GM18858 (cell line): ENCODE measurements at regions not wholly inside any gene's neighbourhood (a gene's known extent, or its start where the extent isn't known, plus 50 kb on each side); places are given as distances from the start of the nearest gene placed in this dataset.
"Not testable (repeated sequence)": the region's sequence is repeated elsewhere in the genome, so short reads cannot be mapped to it uniquely, and the experiment has no call there.

Source experiments
- ATAC-seq: cut with Tn5 transposase; IDR thresholded peaks from one replicate; pipeline ENCODE4 v1.9.1; 2021; ENCODE audit not compliant: unreplicated experiment

DNA sequence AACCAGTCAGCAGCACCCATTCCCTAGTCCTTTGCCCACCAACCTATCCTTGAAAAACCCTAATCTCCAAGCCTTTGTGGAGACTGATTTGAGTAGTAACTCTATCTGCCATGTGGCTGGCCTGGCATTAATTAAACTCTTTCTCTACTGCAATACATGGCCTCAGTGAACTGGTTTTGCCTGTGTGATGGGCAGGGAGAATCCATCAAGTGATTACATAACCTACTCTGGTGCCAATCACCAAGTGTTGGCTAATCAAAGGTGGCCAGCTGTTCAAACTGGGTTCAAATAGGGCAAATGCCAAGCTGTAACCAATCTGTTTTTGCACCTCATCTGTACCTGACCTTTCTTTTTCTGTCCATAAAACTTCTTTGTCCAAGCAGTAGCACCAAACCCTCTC is 139.8 kb upstream of the XPO1 start:
- ATAC-seq: no peak

GRCh38 chr2:61677306-61677705 is 139.2 kb upstream of the XPO1 start:
- no peak for ATAC-seq

- ATAC-seq: no peak
These were observed 137.0 kb upstream of the XPO1 start for GRCh38 chr2:61675204-61675603.

- ATAC-seq: no peak
These were observed 133.6 kb upstream of the XPO1 start for GRCh38 chr2:61671561-61672315.

- peak; percentile 58 for ATAC-seq
These were observed 132.7 kb upstream of the XPO1 start for GRCh38 chr2:61670591-61671501.

DNA sequence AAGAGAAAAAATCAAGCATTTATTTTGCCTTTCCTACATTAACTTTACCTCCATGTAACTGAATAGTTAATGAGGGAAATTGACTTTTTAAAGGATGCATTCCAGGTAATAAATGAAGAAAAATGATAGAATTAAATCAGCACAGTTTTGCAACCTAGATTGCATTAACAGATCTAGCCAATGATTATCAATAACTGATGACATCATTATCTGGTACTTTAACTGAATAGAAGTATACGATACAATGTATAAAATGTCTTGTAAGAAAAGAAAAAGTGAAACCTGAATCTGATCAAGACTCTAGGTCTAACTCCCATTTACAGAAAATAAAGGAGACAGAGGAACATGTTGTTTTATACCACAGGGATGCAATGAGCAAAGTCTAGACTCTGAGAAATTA is 126.0 kb upstream of the XPO1 start:
- no peak for ATAC-seq

DNA sequence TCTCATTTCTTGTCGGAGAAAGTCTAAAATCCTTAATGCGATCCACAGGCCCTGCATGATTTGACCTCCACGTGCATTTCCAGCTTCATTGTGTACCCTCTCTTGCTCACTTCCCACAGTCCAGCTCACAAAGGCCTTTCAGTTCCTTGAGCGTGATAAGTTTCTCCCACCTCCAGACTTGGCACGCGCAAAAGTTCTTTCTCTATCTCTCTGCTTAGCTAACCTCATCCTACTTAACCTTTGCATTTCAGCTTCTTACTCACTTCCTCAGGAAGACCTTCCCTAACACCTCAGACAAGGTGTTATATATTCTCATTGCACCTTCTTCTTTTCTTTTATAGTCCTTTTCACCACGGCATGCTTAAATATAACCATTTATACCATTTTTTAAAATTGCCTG is 124.8 kb upstream of the XPO1 start:
- ATAC-seq: no peak

GRCh38 chr2:61660511-61661388 is 122.6 kb upstream of the XPO1 start:
- ATAC-seq: no peak

- no peak for ATAC-seq
These were observed 121.0 kb upstream of the XPO1 start for GRCh38 chr2:61658841-61659780.

DNA sequence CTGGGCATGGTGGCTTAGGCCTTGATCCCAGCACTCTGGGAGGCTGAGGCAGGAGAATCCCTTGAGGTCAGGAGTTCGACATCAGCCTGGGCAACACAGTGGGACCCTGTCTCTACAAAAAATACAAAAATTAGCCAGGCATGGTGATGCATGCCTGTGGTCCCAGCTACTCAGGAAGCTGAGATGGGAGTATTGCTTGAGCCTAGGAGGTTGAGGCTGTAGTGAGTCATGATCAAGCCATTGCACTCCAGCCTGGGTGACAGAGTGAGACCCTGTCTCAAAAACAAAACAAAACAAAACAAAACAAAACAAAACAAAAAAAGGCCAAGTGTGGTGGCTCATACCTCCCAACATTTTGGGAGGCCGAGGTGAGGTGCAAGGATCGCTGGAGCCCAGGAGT is 111.8 kb upstream of the XPO1 start:
- not testable (repeated sequence) for ATAC-seq

DNA sequence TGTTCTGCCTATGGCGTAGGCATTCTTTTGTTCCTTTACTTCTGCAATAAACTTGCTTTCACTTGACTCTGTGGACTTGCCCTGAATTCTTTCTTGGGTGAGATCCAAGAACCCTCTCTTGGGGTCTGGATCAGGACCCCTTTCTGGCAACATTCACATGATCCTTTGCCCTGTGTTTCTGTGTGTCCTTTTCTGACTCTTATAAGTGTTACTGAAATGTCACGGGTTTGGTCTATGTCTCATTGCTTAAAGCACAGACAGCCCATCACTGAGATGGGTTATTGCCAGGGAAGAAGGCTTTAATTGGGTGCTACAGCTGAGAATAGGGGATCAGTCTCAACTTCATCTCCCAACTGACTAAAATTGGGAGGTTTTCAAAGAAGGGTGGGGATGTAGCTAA is 110.9 kb upstream of the XPO1 start:
- ATAC-seq: no peak

GRCh38 chr2:61647044-61647443 is 108.9 kb upstream of the XPO1 start:
- ATAC-seq: no peak

DNA sequence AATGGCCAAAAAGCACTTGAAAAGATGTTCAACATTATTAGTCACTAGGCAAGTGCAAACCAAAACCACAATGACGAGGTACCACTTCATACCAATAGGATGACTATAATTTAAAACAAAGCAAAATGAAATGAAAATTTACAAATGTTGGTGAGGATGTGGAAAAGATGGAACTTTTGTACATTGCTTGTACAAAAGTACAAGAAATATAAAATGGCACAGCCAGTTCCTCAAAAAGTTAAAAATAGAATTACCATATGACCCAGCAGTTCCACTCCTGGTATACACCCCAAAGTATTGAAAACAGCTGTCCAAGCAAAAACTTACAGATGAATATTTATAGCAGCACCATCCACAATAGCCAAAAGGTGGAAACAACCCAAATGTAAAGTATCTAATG is 107.8 kb upstream of the XPO1 start:
- ATAC-seq: no peak

GRCh38 chr2:61643153-61643552 is 105.0 kb upstream of the XPO1 start:
- ATAC-seq: not testable (repeated sequence)

DNA sequence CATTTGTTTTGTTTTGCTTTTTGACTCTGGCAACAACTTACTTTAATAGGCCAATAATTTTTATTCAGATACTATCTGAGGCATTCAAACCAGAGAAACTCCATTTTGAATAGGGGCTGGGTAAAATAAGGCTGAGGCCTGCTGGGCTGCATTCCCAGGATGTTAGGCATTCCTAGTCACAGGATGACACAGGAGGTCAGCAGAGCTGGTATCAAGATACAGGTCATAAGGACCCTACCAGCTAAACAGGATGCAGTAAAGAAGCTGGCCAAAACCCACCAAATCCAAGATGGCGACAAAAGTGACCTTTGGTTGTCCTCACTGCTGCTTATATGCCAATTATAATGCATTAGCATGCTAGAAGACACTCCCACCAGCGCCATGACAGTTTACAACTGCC is 102.2 kb upstream of the XPO1 start:
- ATAC-seq: no peak

GRCh38 chr2:61639721-61640120 is 101.6 kb upstream of the XPO1 start:
- ATAC-seq: no peak

- ATAC-seq: no peak
These were observed 98.5 kb upstream of the XPO1 start for GRCh38 chr2:61636686-61637085.

DNA sequence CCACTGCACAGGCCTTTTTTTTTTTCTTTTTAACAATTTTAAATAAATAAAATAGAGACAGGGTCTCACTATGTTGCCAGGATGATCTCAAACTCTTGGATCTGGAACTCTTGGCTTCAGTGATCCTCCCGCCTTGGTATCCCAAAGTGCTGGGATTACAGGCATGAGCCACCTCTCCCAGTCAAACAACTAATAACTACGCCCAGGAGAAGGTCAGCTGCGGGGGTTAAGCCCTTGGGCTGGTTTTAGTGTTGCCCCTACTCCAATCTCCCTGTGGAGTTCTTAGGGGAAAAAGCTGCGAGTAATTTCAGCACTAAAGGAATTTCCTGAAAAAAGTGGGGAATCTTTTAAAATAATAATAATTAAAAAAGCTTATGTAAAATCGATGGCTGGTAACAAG is 96.4 kb upstream of the XPO1 start:
- ATAC-seq: no peak

- ATAC-seq: no peak
These were observed 95.1 kb upstream of the XPO1 start for GRCh38 chr2:61633250-61633649.
